Fibroblast of lung (primary cell): ENCODE measurements at regions not wholly inside any gene's neighbourhood (a gene's known extent, or its start where the extent isn't known, plus 50 kb on each side); places are given as distances from the start of the nearest gene placed in this dataset.

Experiments used
- DNase-seq, 2 donors: peaks; one replicate each; pipeline versions ENCODE4 v3.0.0 to v3.0.0-alpha.2; 2010; ENCODE audit warnings: low read depth in 2 of 2
- H2AFZ ChIP-seq: 2 replicates; pipeline ENCODE4 v1.5.1; 2012; ENCODE audit warnings: low read length, control low read depth, inconsistent platforms
- H3K27ac ChIP-seq: 2 replicates; pipeline ENCODE4 v1.5.1; 2011; ENCODE audit warnings: low read length, control low read depth; ENCODE audit not compliant: insufficient read depth
- H3K27me3 ChIP-seq: 2 replicates; pipeline ENCODE4 v1.5.1; 2011; ENCODE audit warnings: mild to moderate bottlenecking, low read length; ENCODE audit not compliant: control insufficient read depth, insufficient read depth
- H3K36me3 ChIP-seq: 2 replicates; pipeline ENCODE4 v1.5.1; 2011; ENCODE audit warnings: low read length; ENCODE audit not compliant: control insufficient read depth, insufficient read depth
- H3K4me1 ChIP-seq: 2 replicates; pipeline ENCODE4 v1.5.1; 2011; ENCODE audit warnings: low read length; ENCODE audit not compliant: control insufficient read depth, insufficient read depth; ENCODE audit errors: extremely low read depth
- H3K4me2 ChIP-seq: 2 replicates; pipeline ENCODE4 v1.5.1; 2011; ENCODE audit warnings: low read length, control low read depth; ENCODE audit not compliant: insufficient read depth; ENCODE audit errors: extremely low read depth
- H3K4me3 ChIP-seq, 4 experiments: fragments of 200-600 bp in 1 of 4; sonication (generic) in 1 of 4; replicated peaks in 1 of 4; 2 replicates each; pipeline ENCODE4 v1.5.1; 2011 to 2016; ENCODE audit warnings: low read length in 4 of 4, low read depth in 3 of 4, mild to moderate bottlenecking in 3 of 4, control low read depth in 2 of 4, inconsistent platforms in 1 of 4, mixed read lengths in 1 of 4; ENCODE audit not compliant: insufficient read depth in 1 of 4; ENCODE audit errors: control extremely low read depth in 1 of 4
- H3K79me2 ChIP-seq: 2 replicates; pipeline ENCODE4 v1.5.1; 2012; ENCODE audit warnings: mild to moderate bottlenecking, low read length, inconsistent platforms; ENCODE audit not compliant: control insufficient read depth, insufficient read depth
- H3K9ac ChIP-seq: 2 replicates; pipeline ENCODE4 v1.5.1; 2011; ENCODE audit warnings: mild to moderate bottlenecking, low read length, control low read depth; ENCODE audit not compliant: insufficient read depth
- H3K9me3 ChIP-seq: 2 replicates; pipeline ENCODE4 v1.5.1; 2012; ENCODE audit warnings: low read depth, low read length; ENCODE audit not compliant: control insufficient read depth, insufficient read depth
- H4K20me1 ChIP-seq: 2 replicates; pipeline ENCODE4 v1.5.1; 2011; ENCODE audit warnings: low read length; ENCODE audit not compliant: control insufficient read depth, insufficient read depth; ENCODE audit errors: extremely low read depth
- CTCF ChIP-seq, 2 donors: IDR thresholded peaks in 1 of 2; conservative IDR thresholded peaks in 1 of 2; 1 replicate in 1 of 2; 2 replicates in 1 of 2; pipeline ENCODE4 v1.5.1; 2011 to 2012; ENCODE audit warnings: low read length in 2 of 2, control low read depth in 1 of 2, inconsistent platforms in 1 of 2, low read depth in 1 of 2, mild to moderate bottlenecking in 1 of 2
- EZH2 ChIP-seq: IDR thresholded peaks from 2 replicates; pipeline ENCODE4 v1.5.1; 2012; ENCODE audit warnings: low read length, control low read depth, mild to moderate bottlenecking; ENCODE audit errors: missing control alignments

GRCh38 chr2:38498045-38498481, 104.7 kb downstream of the HNRNPLL start:
- Histone ChIP-seq H3K27ac (no peak overlapping the region), H3K9me3 (no peaks in the 10 kb centered on the region), H2AFZ (no peak overlapping the region), H3K27me3 (peaks cover 14% of the 10 kb centered on the region), H4K20me1 (no peaks in the 10 kb centered on the region), H3K4me1 (no peaks in the 10 kb centered on the region), H3K36me3 (no peaks in the 10 kb centered on the region), H3K4me2 (no peak overlapping the region), H3K9ac (no peak overlapping the region), H3K79me2 (no peaks in the 10 kb centered on the region), H3K4me3 (no peak overlapping the region)
- TF ChIP-seq EZH2 (no peak), CTCF (conservative IDR thresholded peaks at IDR 0.05 in 1 of 2, IDR thresholded peaks at IDR 0.05 in 1 of 2; ENCODE audit: low read depth in 1 of 2, low read length in 2 of 2) (no peak)
- DNase-seq: no peak

- Histone ChIP-seq H3K27ac (no peak overlapping the region), H3K9me3 (no peaks in the 10 kb centered on the region), H3K4me2 (no peak overlapping the region), H3K79me2 (no peaks in the 10 kb centered on the region), H4K20me1 (no peaks in the 10 kb centered on the region), H3K36me3 (no peaks in the 10 kb centered on the region), H3K9ac (no peak overlapping the region), H3K27me3 (peaks cover 13% of the 10 kb centered on the region), H3K4me1 (no peaks in the 10 kb centered on the region), H3K4me3 (no peak overlapping the region), H2AFZ (no peak overlapping the region)
- DNase-seq: no peak
- TF ChIP-seq CTCF (conservative IDR thresholded peaks at IDR 0.05 in 1 of 2, IDR thresholded peaks at IDR 0.05 in 1 of 2; ENCODE audit: low read depth in 1 of 2, low read length in 2 of 2): no peak
- TF ChIP-seq EZH2: no peak
These were observed 105.1 kb downstream of the HNRNPLL start for GRCh38 chr2:38497670-38498037.

GRCh38 chr2:38496927-38497669, 105.6 kb downstream of the HNRNPLL start:
- H3K79me2 ChIP-seq: no peaks in the 10 kb centered on the region
- no peak for DNase-seq
- no peak overlapping the region for H3K4me2 ChIP-seq
- peaks cover 13% of the 10 kb centered on the region for H3K27me3 ChIP-seq
- H4K20me1 ChIP-seq: no peaks in the 10 kb centered on the region
- no peak overlapping the region for H3K27ac ChIP-seq
- H3K9ac ChIP-seq: no peak overlapping the region
- no peak overlapping the region for H3K4me3 ChIP-seq
- H3K36me3 ChIP-seq: no peaks in the 10 kb centered on the region
- TF ChIP-seq EZH2 (no peak), CTCF (conservative IDR thresholded peaks at IDR 0.05 in 1 of 2, IDR thresholded peaks at IDR 0.05 in 1 of 2; ENCODE audit: low read depth in 1 of 2, low read length in 2 of 2) (no peak)
- no peaks in the 10 kb centered on the region for H3K4me1 ChIP-seq
- no peak overlapping the region for H2AFZ ChIP-seq
- no peaks in the 10 kb centered on the region for H3K9me3 ChIP-seq
